ENCODE measurements at regions not wholly inside any gene's neighbourhood (a gene's known extent, or its start where the extent isn't known, plus 50 kb on each side); places are given as distances from the start of the nearest gene placed in this dataset.

DNA sequence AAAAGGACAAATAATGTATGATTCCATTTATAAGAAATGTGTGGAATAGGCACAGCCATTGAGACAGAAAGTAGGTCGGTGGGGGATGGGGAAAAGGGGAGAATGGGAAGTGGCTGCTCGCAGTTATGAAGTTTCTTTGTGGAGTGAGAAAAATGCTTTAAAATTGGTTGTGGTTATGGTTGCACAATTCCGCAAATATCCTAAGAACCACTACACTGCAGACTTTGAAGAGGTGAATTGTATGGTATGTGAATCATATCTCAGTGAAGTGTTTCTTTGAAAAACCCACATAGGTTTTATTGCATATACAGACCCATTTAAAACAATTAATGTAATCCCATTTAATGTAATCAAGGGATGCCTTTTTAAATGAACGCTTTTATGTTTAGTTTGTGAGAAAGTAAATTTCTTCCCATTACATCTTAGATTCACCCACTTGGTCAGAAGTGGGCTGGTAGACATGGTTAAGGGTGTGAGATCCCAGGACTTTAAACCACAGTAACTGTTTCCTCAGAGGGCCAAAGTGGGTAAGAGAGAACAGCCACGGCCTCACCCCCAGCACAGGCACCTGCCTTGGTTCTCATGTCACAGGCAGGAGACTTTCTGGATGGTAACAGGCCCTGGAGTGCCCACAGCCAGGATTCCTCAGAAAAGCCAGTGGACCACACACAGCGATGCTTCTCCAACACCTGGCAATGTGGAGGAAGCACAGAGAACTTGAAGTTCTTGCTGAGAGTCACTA is 119.3 kb upstream of the GJB6 start:
- H3K27me3 Mint-ChIP-seq: no peaks in the 10 kb centered on the region
- peaks cover 14% of the 10 kb centered on the region for H3K4me1 Mint-ChIP-seq
- H3K9me3 Mint-ChIP-seq: no peaks in the 10 kb centered on the region
- ATAC-seq: no peak
- H3K4me3 Mint-ChIP-seq: no peak overlapping the region
- no peak for DNase-seq
- no peak overlapping the region for H3K27ac Mint-ChIP-seq

DNA sequence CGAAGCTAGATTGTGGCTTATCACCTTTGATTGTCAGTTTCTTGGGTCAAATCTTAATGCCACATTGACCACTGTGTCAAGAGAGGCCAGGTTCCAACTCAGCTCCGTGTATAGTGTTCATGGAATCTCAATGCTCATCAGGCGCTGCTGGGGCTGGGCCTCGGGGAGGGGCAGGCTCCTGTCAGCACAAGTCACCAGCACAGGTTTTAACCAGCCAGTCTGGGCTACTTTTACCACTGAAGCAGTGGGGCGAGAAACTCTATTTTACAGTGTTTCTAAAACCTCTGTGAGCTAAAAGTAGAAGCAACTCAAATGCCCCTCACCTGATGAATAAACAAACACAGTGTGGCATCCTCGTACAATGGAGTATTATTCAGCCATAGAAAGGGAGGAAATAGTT is 118.7 kb upstream of the GJB6 start:
- H3K9me3 Mint-ChIP-seq: no peaks in the 10 kb centered on the region
- no peak for ATAC-seq
- H3K4me3 Mint-ChIP-seq: no peak overlapping the region
- no peak for DNase-seq
- H3K4me1 Mint-ChIP-seq: peaks cover 14% of the 10 kb centered on the region
- H3K27me3 Mint-ChIP-seq: no peaks in the 10 kb centered on the region
- no peak overlapping the region for H3K27ac Mint-ChIP-seq

DNA sequence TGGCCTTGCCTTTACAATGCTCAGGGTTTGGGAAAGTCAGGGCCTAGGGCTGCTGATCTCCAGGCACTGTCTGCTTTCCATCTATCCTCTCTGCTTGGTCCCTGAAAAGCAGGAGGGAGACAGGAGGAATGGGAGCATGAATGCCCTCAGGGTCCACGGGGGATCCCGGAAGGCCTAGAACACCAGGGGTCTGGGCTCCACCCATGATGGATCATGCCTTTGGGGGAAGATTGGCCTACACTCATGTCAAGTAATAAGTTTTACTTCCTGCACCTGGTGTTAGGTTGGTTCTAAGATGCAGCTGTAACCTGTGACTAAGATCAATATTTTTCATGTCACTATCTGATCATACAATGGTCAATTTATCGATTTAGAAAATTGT is 118.3 kb upstream of the GJB6 start:
- H3K9me3 Mint-ChIP-seq: no peaks in the 10 kb centered on the region
- ATAC-seq: no peak
- no peak for DNase-seq
- no peak overlapping the region for H3K4me3 Mint-ChIP-seq
- H3K4me1 Mint-ChIP-seq: peaks cover 14% of the 10 kb centered on the region
- H3K27ac Mint-ChIP-seq: no peak overlapping the region
- H3K27me3 Mint-ChIP-seq: no peaks in the 10 kb centered on the region

- Mint-ChIP-seq H3K27ac (no peak overlapping the region), H3K27me3 (no peaks in the 10 kb centered on the region), H3K9me3 (no peaks in the 10 kb centered on the region), H3K4me3 (no peak overlapping the region), H3K4me1 (peaks cover 10% of the 10 kb centered on the region)
- DNase-seq: no peak
- ATAC-seq: no peak
These were observed 117.7 kb upstream of the GJB6 start for GRCh38 chr13:20349564-20350381.

DNA sequence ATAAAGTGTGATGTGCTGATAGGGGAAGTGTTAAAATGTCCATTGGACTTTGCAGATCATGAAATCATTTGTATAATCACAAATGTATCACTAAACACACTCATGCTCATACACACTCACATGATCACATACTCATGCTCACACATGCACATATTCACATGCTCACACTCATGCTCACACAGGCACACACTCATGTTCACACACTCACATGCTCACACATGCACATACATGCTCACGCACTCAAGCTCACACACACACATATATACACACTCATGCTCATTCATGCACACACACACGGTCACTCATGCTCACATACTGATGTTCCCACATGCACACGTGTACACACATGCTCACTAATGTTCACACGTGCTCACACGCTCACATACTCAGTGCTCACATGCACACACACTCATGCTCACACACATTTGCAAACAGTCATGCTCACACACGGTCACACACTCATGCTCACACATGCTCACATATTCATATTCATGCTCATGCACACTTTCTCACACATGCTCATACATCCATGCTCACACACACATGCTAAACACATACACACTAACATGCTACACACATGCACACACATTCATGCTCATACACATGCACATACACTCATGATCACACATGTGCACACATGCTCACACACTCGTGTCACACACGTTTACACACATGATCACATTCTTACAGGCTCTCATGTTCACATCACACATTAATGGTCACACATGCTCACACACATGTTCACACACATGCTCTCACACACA is 116.7 kb upstream of the GJB6 start:
- ATAC-seq: no peak
- no peak overlapping the region for H3K27ac Mint-ChIP-seq
- H3K9me3 Mint-ChIP-seq: no peaks in the 10 kb centered on the region

GRCh38 chr13:20348018-20348417 is 115.9 kb upstream of the GJB6 start:
- no peak overlapping the region for H3K27ac Mint-ChIP-seq
- H3K4me1 Mint-ChIP-seq: no peaks in the 10 kb centered on the region
- ATAC-seq (no peak), DNase-seq (no peak)
- no peaks in the 10 kb centered on the region for H3K9me3 Mint-ChIP-seq
- no peaks in the 10 kb centered on the region for H3K27me3 Mint-ChIP-seq
- no peak overlapping the region for H3K4me3 Mint-ChIP-seq

More for the DNA sequence above, 116.7 kb upstream of the GJB6 start:
- DNase-seq: no peak
- Mint-ChIP-seq H3K4me3 (no peak overlapping the region), H3K27me3 (no peaks in the 10 kb centered on the region), H3K4me1 (peaks cover under 1% of the 10 kb centered on the region)

DNA sequence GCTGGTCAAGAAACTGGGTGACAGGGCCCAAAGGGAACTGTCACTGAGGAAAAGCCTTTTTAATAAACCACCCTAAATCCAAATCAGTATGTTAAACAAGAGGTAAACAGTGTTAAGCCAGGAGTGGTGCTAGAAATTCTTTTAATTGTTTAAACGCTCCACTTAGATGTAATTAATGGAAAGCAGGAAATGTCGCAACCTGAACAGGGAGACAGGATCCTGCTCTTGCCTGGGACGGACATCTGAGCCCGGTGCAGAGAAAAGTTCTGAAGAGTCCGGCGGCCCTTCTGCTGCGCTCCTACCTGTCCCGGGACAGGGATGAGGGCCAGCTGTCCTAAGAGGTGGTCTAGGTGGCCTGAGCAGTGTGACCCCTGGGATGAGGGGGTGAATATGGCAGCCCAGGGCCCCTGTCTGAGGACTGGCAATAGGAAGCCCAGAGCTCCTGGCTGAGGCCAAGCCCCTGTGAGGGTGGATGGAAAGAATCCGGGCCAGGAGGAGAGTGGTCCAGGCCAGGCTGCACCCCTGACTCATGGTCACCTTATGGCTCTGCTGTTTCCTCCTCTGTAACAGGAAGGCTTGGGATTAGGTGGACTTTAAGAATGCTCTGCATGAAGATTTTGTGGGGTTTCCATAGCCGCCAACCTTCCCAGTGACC is 112.8 kb upstream of the GJB6 start:
- no peak for ATAC-seq
- no peaks in the 10 kb centered on the region for H3K27me3 Mint-ChIP-seq
- DNase-seq: no peak
- no peaks in the 10 kb centered on the region for H3K9me3 Mint-ChIP-seq
- peaks cover 6% of the 10 kb centered on the region for H3K4me1 Mint-ChIP-seq
- no peak overlapping the region for H3K4me3 Mint-ChIP-seq
- H3K27ac Mint-ChIP-seq: no peak overlapping the region

- H3K9me3 Mint-ChIP-seq: no peaks in the 10 kb centered on the region
- ATAC-seq: no peak
- no peak for DNase-seq
These were observed 110.2 kb upstream of the GJB6 start for GRCh38 chr13:20342311-20342710.

GRCh38 chr13:20340759-20341171 is 108.6 kb upstream of the GJB6 start:
- DNase-seq: no peak
- peaks cover 14% of the 10 kb centered on the region for H3K4me1 Mint-ChIP-seq
- no peak overlapping the region for H3K4me3 Mint-ChIP-seq
- H3K27me3 Mint-ChIP-seq: no peaks in the 10 kb centered on the region
- ATAC-seq: no peak
- H3K27ac Mint-ChIP-seq: no peak overlapping the region
- H3K9me3 Mint-ChIP-seq: no peaks in the 10 kb centered on the region

More at GRCh38 chr13:20342311-20342710, 110.2 kb upstream of the GJB6 start:
- H3K27me3 Mint-ChIP-seq: no peaks in the 10 kb centered on the region
- H3K4me1 Mint-ChIP-seq: peaks cover 8% of the 10 kb centered on the region
- H3K27ac Mint-ChIP-seq: no peak overlapping the region
- no peak overlapping the region for H3K4me3 Mint-ChIP-seq

GRCh38 chr13:20340136-20340758 is 108.1 kb upstream of the GJB6 start:
- H3K4me1 Mint-ChIP-seq: peaks cover 14% of the 10 kb centered on the region
- DNase-seq: no peak
- no peaks in the 10 kb centered on the region for H3K9me3 Mint-ChIP-seq
- ATAC-seq: no peak
- no peaks in the 10 kb centered on the region for H3K27me3 Mint-ChIP-seq
- H3K4me3 Mint-ChIP-seq: no peak overlapping the region
- peak overlapping the region in 1 of 2 donors; percentile 44 for H3K27ac Mint-ChIP-seq

GRCh38 chr13:20337884-20338551 is 105.9 kb upstream of the GJB6 start:
- Mint-ChIP-seq H3K4me3 (no peak overlapping the region), H3K4me1 (peaks cover 14% of the 10 kb centered on the region), H3K27me3 (no peaks in the 10 kb centered on the region), H3K9me3 (no peaks in the 10 kb centered on the region), H3K27ac (peak overlapping the region in 1 of 2 donors; percentile 0)
- no peak for ATAC-seq
- DNase-seq: no peak

GRCh38 chr13:20336761-20337160 is 104.6 kb upstream of the GJB6 start:
- peaks cover 14% of the 10 kb centered on the region for H3K4me1 Mint-ChIP-seq

GRCh38 chr13:20334309-20334708 is 102.2 kb upstream of the GJB6 start:
- ATAC-seq: no peak

More at GRCh38 chr13:20336761-20337160, 104.6 kb upstream of the GJB6 start:
- Mint-ChIP-seq H3K27ac (no peak overlapping the region), H3K4me3 (no peak overlapping the region), H3K27me3 (no peaks in the 10 kb centered on the region), H3K9me3 (no peaks in the 10 kb centered on the region)
- ATAC-seq: no peak
- no peak for DNase-seq

DNA sequence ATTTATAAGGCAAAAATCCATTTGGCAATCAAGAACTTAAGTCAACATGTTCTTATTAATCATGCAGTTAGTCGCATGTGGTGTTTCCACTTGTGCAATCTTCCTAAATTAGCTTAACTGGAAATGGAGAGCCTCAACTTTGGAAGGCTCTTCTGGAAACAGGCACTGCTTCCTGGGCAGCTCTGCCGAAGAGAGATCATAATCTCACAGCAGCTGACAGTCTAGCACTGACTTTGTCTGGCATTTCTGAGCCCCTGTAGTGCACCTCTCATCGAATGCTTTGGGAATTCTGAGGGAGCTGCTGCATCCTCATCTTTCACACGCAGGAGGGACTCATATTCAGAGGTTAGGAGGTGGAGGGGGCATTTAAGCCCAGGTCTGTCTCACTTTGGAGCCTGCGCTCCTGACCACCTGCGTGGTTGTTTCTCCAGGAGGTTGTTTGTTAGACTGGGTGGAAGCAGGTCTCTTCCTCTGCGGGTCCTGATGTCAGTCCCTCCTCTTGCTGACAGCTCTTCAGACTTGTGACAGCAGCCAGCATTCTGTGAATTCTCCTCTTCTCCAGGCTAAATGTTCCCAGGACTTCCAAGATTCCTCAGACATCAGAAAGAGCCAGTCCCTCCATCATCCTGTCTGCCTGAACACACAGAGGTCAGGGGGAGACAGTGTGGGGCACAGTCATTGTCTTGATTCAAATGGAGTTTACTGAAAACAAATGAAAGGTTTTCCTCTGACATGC is 100.4 kb upstream of the GJB6 start:
- H3K4me3 Mint-ChIP-seq: no peak overlapping the region
- no peaks in the 10 kb centered on the region for H3K27me3 Mint-ChIP-seq
- peaks cover 9 to 10% of the 10 kb centered on the region in 2 donors for H3K9me3 Mint-ChIP-seq
- H3K4me1 Mint-ChIP-seq: peaks cover 7% of the 10 kb centered on the region
- no peak for DNase-seq
- no peak for ATAC-seq
- H3K27ac Mint-ChIP-seq: no peak overlapping the region

More at GRCh38 chr13:20334309-20334708, 102.2 kb upstream of the GJB6 start:
- H3K9me3 Mint-ChIP-seq: no peaks in the 10 kb centered on the region
- no peak overlapping the region for H3K27ac Mint-ChIP-seq
- no peak overlapping the region for H3K4me3 Mint-ChIP-seq
- H3K27me3 Mint-ChIP-seq: no peaks in the 10 kb centered on the region
- DNase-seq: no peak
- H3K4me1 Mint-ChIP-seq: peaks cover 7% of the 10 kb centered on the region
